CD4-positive, alpha-beta T cell (primary cell): ENCODE measurements at regions not wholly inside any gene's neighbourhood (a gene's known extent, or its start where the extent isn't known, plus 50 kb on each side); places are given as distances from the start of the nearest gene placed in this dataset.

Source experiments
- ATAC-seq: fragments of 200-7000 bp; cut with Tn5 transposase; one replicate; pipeline ENCODE4 v1.10.0; 2022; ENCODE audit warnings: mild to moderate bottlenecking; ENCODE audit not compliant: poor library complexity
- CTCF ChIA-PET: fragments of 350-600 bp; sonication (Branson Sonifier 250); formaldehyde crosslinking; loops from one replicate; lab custom pipeline; 2021; ENCODE audit warnings: antibody characterized with exemption, inconsistent platforms; lab: Charles Lee
- POLR2A ChIA-PET: fragments of 350-600 bp; sonication (Branson Sonifier 250); formaldehyde crosslinking; loops from one replicate; lab custom pipeline; 2021; ENCODE audit warnings: antibody characterized with exemption, inconsistent platforms; lab: Charles Lee
- DNase-seq, 14 experiments: peaks; one replicate each; pipeline ENCODE4 v3.0.0-alpha.2; 2013 to 2020; ENCODE audit warnings: mixed read lengths in 2 of 14
- H3K27ac ChIP-seq, 2 donors: one replicate each; pipeline versions ENCODE4 v1.5.1 to v1.7.0; 2013; ENCODE audit warnings: low read length in 2 of 2, low read depth in 1 of 2, mild to moderate bottlenecking in 1 of 2
- H3K27me3 ChIP-seq, 2 experiments: 1 replicate in 1 of 2; 2 replicates in 1 of 2; pipeline versions ENCODE4 v1.6.1 to v1.7.0; 2013; ENCODE audit warnings: low read length in 2 of 2, control low read depth in 1 of 2, mild to moderate bottlenecking in 1 of 2, moderate library complexity in 1 of 2; ENCODE audit not compliant: insufficient read depth in 2 of 2, control insufficient read depth in 1 of 2
- H3K36me3 ChIP-seq: one replicate; pipeline ENCODE4 v1.6.1; 2013; ENCODE audit warnings: low read length, control low read depth; ENCODE audit not compliant: insufficient read depth
- H3K4me1 ChIP-seq: one replicate; pipeline ENCODE4 v1.6.1; 2013; ENCODE audit warnings: low read length, control low read depth; ENCODE audit not compliant: insufficient read depth
- H3K4me3 ChIP-seq: one replicate; pipeline ENCODE4 v1.5.1; 2013; ENCODE audit warnings: mild to moderate bottlenecking, low read length, moderate library complexity
- H3K9me3 ChIP-seq, 2 experiments: 1 replicate in 1 of 2; 2 replicates in 1 of 2; pipeline versions ENCODE4 v1.6.1 to v1.7.0; 2013; ENCODE audit warnings: low read length in 2 of 2, mild to moderate bottlenecking in 2 of 2, control low read depth in 1 of 2, moderate library complexity in 1 of 2; ENCODE audit not compliant: control insufficient read depth in 1 of 2, insufficient read depth in 1 of 2
- H3K27ac Mint-ChIP-seq: one replicate; pipeline ENCODE4 v1.8.0; 2020; ENCODE audit warnings: mixed read lengths
- H3K27me3 Mint-ChIP-seq: one replicate; pipeline ENCODE4 v1.8.0; 2021; ENCODE audit warnings: mixed read lengths
- H3K36me3 Mint-ChIP-seq: one replicate; pipeline ENCODE4 v1.8.0; 2021; ENCODE audit warnings: low read depth, mixed read lengths
- H3K4me1 Mint-ChIP-seq: one replicate; pipeline ENCODE4 v1.8.0; 2021; ENCODE audit warnings: low read depth, mixed read lengths
- H3K4me3 Mint-ChIP-seq: one replicate; pipeline ENCODE4 v1.8.0; 2020; ENCODE audit warnings: mild to moderate bottlenecking, mixed read lengths
- H3K9me3 Mint-ChIP-seq: one replicate; pipeline ENCODE4 v1.8.0; 2020; ENCODE audit warnings: mixed read lengths
- intact Hi-C, 2 experiments: fragments of 100-400 bp; cut with DNase I in 1 of 2; cut with micrococcal nuclease in 1 of 2; formaldehyde crosslinking; loops; one replicate each; pipeline versions ENCODE4 v1.15.1 to v1.9.0; 2023 to 2025; cut with DNase I, micrococcal nuclease
- TF ChIP-seq, protein P1 (sequence below): fragments of 200-600 bp; IDR thresholded peaks from one replicate; pipeline ENCODE4 v1.8.0; 2022; ENCODE audit warnings: antibody characterized with exemption, mild to moderate bottlenecking

DNA sequence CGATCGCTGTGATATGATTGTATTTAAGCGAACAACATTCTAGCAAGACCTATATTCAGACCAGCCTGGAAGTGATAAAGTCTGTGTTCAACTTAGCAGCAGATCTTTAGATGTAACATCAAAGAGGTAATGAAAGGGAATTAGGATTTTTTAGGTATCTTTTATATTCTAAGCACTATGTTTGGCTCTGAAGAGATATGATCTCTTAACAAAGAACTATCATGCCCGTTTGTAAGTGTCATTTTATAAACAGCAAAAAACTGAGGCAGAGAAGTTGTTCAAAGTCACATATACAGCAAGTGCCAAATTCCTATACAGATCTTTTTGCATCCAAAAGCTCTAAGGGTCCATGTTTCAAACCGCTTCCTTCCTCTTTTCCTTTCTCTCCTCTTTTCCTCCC lies 53.0 kb upstream of the TIAM1 start:
- ChIA-PET POLR2A (interaction anchor here (0.7 to 1.6 kb wide), 6 partner anchors 11 to 265 kb away, joined by 3 to 14 read pairs (median 4); no protein-coding TSS in a partner anchor), CTCF (interaction anchor here (0.6 to 1.1 kb wide), 2 partner anchors 14 to 138 kb away, joined by 3 read pairs; no protein-coding TSS in a partner anchor)
- DNase-seq (no peak), ATAC-seq (no peak)
- Histone ChIP-seq H3K9me3 (peaks cover 0 to 5% of the 10 kb centered on the region in 2 experiments), H3K4me1 (peaks cover 36% of the 10 kb centered on the region), H3K27ac (no peak overlapping the region), H3K4me3 (no peak overlapping the region), H3K27me3 (no peaks in the 10 kb centered on the region), H3K36me3 (no peaks in the 10 kb centered on the region)
- H3K4me3 Mint-ChIP-seq, result peak overlapping the region; percentile 5
- TF ChIP-seq, protein P1, sequence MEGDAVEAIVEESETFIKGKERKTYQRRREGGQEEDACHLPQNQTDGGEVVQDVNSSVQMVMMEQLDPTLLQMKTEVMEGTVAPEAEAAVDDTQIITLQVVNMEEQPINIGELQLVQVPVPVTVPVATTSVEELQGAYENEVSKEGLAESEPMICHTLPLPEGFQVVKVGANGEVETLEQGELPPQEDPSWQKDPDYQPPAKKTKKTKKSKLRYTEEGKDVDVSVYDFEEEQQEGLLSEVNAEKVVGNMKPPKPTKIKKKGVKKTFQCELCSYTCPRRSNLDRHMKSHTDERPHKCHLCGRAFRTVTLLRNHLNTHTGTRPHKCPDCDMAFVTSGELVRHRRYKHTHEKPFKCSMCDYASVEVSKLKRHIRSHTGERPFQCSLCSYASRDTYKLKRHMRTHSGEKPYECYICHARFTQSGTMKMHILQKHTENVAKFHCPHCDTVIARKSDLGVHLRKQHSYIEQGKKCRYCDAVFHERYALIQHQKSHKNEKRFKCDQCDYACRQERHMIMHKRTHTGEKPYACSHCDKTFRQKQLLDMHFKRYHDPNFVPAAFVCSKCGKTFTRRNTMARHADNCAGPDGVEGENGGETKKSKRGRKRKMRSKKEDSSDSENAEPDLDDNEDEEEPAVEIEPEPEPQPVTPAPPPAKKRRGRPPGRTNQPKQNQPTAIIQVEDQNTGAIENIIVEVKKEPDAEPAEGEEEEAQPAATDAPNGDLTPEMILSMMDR, result no peak
- H3K9me3 Mint-ChIP-seq, result no peaks in the 10 kb centered on the region
- H3K27me3 Mint-ChIP-seq, result no peaks in the 10 kb centered on the region
- intact Hi-C loops, result loop anchor here in 1 of 2 experiments (5.0 to 10.0 kb wide), 3 partner anchors 45 to 215 kb away; no protein-coding TSS in a partner anchor
- H3K4me1 Mint-ChIP-seq, result peaks cover 58% of the 10 kb centered on the region
- no peaks in the 10 kb centered on the region for H3K36me3 Mint-ChIP-seq
- H3K27ac Mint-ChIP-seq, result peak overlapping the region; percentile 90

DNA sequence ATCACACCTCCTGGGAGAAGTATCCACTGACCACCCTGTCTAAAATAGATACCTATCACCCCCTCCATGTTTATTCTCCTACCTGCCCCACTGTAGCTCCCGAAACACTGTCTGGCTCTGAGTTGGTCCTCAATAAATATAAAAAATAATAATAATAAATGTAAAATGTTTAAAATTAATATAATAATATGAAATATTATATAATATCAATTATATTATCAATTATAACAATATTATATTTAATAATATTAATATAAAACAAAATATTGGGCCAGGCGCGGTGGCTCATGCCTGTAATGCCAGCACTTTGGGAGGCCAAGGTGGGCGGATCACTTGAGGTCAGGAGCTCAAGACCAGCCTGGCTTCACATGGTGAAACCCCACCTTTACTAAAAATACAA lies 52.3 kb upstream of the TIAM1 start:
- Histone ChIP-seq H3K4me1 (peaks cover 33% of the 10 kb centered on the region), H3K27ac (no peak overlapping the region), H3K27me3 (no peaks in the 10 kb centered on the region), H3K36me3 (no peaks in the 10 kb centered on the region), H3K4me3 (no peak overlapping the region), H3K9me3 (peaks cover 0 to 5% of the 10 kb centered on the region in 2 experiments)
- Mint-ChIP-seq H3K4me1 (peaks cover 57% of the 10 kb centered on the region), H3K27me3 (no peaks in the 10 kb centered on the region), H3K4me3 (no peak overlapping the region), H3K36me3 (no peaks in the 10 kb centered on the region), H3K9me3 (no peaks in the 10 kb centered on the region), H3K27ac (no peak overlapping the region)
- ChIA-PET POLR2A (no interaction called here), CTCF (interaction anchor here (1.1 kb wide), 1 partner anchor 14 kb away, joined by 3 read pairs; no protein-coding TSS in a partner anchor)
- DNase-seq, result no peak
- TF ChIP-seq, protein P1, result no peak
- intact Hi-C loops, result loop anchor here in 1 of 2 experiments (5.0 to 10.0 kb wide), 3 partner anchors 44 to 214 kb away; no protein-coding TSS in a partner anchor
- no peak for ATAC-seq

DNA sequence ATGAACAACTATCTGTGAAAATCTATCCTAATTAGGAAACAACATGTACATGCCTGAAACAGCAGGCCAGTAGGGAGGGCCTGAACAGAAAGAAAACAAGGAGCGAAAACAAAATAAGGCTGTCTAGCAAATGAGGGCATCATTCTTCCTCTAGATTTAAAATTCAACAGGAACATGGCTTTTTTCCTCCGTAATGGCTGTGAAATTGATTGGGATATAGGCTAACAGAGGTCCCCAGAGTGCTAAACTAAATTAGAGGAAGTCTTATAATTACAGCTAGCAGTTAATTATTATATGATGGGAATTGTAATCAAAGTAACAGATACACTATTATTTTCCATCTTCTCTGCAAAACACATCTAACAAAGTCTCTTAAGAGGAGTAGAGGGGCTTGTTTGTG lies 51.7 kb upstream of the TIAM1 start:
- intact Hi-C loops, result loop anchor here in 1 of 2 experiments (5.0 to 10.0 kb wide), 3 partner anchors 43 to 213 kb away; no protein-coding TSS in a partner anchor
- Mint-ChIP-seq H3K27ac (peak overlapping the region; percentile 18), H3K4me1 (peaks cover 53% of the 10 kb centered on the region), H3K4me3 (no peak overlapping the region), H3K9me3 (no peaks in the 10 kb centered on the region), H3K36me3 (no peaks in the 10 kb centered on the region), H3K27me3 (no peaks in the 10 kb centered on the region)
- ChIA-PET POLR2A (no interaction called here), CTCF (interaction anchor here (1.1 kb wide), 1 partner anchor 15 kb away, joined by 3 read pairs; no protein-coding TSS in a partner anchor)
- no peak for ATAC-seq
- Histone ChIP-seq H3K4me1 (peaks cover 33% of the 10 kb centered on the region), H3K9me3 (peaks cover 0 to 5% of the 10 kb centered on the region in 2 experiments), H3K4me3 (no peak overlapping the region), H3K36me3 (no peaks in the 10 kb centered on the region), H3K27me3 (no peaks in the 10 kb centered on the region), H3K27ac (no peak overlapping the region)
- DNase-seq, result no peak
- TF ChIP-seq, protein P1, result no peak
